Anterior cingulate cortex (tissue), 58 donors: ENCODE measurements at regions not wholly inside any gene's neighbourhood (a gene's known extent, or its start where the extent isn't known, plus 50 kb on each side); places are given as distances from the start of the nearest gene placed in this dataset.
"Not testable (repeated sequence)": the region's sequence is repeated elsewhere in the genome, so short reads cannot be mapped to it uniquely, and the experiment has no call there.

Experiments used
- DNase-seq, 58 donors: peaks; one replicate each; lab custom pipeline; 2025; lab: John Stamatoyannopoulos, UW

- DNase-seq, result no peak
Measured at GRCh38 chr3:187889601-187890404, 144.5 kb upstream of the BCL6 start.

GRCh38 chr3:187890405-187890752 is 145.1 kb upstream of the BCL6 start:
- DNase-seq, result not testable (repeated sequence)

- no peak for DNase-seq
Measured at GRCh38 chr3:187896646-187897045, 151.4 kb upstream of the BCL6 start.

GRCh38 chr3:187899246-187899645 is 154.0 kb upstream of the BCL6 start:
- no peak for DNase-seq

DNA sequence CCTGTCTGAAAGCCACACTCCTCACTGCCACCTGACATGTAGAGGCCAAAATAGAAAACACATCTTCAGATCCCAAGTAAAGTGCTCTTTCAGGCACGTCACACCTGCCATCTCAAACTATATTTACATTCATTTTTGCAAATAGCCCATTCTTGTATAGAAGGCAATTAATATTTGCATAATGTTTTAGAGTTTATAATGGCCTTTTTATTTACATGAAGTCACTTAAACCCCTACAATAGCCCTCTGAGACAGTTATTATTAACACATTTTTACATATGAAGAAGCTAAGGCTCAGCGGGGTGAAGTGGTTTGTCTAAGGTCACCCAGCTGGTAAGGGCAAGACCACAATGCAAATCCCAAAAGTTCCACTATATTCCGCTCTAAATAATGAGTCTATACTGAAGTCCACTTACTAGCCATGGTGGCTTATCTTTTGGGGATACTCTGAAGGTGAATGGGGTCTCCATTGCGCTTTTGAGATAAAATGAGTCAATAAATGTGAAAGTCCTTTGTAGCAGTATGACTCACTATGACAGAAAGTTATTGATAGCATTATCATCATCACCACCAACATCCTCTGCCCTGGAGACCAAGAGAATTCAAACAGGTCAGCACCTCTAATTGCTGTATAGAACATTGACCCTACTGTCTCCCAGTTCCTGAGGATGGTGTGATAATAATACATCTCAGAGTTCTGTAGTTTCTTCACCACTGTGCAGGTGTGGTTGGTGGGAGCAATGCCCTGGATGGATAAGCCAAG is 155.9 kb upstream of the BCL6 start:
- DNase-seq, result no peak

- DNase-seq, result no peak
Measured at GRCh38 chr3:187902041-187902471, 156.8 kb upstream of the BCL6 start.

DNA sequence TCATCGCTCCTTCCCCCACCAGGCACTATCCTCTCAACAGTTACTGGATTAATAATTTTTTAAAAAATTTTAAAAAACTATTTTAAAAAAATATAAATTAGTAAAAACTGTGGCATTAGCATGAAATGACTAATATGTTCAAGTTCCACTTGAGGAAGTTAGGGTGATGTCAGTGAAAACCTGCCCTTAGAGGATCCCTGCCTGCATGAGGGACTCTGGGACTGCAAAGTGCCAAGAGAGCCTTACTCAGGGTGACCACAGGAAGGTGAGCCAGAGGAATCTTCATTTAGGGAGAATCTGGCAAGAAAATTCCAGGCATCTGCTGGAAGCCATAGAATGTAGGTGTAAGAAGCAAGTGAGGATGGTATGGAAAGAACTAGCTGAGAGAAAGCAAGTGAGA is 157.7 kb upstream of the BCL6 start:
- DNase-seq, result no peak

DNA sequence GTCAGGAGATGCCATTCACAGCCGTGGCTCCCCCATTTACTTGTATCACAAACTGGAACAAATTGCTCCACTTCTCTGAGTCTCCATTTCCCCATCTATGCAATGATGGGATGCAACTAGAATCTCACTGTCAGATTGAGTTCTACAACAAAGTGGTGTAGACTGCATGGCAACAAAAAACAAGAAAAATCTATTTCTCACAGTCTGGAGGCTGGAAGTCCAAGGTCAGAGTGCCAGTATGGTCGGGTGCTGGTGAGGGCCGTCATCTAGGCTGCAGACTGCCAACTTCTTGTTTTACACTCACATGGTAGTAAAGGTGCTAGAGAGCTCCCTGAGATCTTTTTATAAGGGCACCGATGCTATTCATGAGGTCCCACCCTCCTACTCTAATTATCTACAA is 158.4 kb upstream of the BCL6 start:
- no peak for DNase-seq

DNA sequence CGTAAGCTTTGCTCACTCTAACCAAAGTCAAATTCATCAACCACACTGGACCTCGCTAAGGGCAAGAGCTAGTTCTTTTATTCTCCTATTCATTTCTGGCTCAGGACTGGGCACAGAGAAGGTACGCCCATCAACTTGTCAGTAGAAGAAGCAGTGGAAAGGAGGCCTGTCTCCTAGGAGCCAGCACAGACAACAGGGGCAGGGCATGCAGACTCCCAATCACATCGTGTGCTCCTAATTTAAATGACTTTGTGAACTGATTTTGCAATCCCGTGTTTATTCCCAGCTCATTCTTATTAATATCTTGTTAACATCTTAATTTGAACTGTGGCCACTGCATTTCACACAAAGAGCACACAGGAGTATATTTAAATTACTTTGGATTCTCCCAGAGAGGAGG is 161.1 kb upstream of the BCL6 start:
- DNase-seq, result peak in 1 of 58 donors; percentile 12

DNA sequence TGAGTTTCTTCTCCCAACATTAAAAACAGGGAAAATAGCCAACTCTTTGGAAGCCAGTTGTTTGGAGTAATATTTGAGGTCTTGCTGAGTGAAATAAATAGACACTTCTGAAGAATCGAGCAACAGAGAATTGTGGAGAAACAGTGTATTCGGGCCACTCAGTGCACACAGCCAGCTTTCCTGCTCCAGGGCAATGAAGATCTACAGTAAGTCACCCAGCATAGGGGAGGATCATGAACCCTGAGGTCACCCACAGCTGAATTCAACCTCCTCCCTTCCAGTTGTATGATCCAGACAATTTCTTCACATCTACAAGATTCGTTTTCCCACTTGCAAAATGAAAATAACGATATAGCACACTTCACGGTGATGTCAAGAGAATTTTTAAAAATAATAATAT is 161.7 kb upstream of the BCL6 start:
- no peak for DNase-seq

DNA sequence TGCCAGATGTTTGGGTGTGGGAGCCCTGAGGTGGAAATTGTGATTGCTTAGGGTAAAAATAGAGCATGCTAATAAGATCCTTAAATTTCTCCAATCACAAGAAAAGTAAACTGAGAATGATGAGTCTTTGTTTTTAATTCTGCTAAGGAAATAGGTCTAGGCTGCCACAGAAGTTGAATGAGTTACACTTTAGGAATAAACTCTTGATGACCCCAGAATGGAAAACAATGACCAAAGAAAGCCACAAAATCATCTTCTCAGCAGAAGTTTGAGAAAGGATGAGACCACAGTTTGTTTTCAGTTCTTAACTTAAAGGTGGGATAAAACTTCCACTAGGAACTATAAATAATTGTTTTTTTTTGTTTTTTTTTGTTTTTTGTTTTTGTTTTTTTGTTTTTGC is 164.6 kb upstream of the BCL6 start:
- DNase-seq, result no peak

GRCh38 chr3:187912007-187912406 is 166.7 kb upstream of the BCL6 start:
- no peak for DNase-seq

DNA sequence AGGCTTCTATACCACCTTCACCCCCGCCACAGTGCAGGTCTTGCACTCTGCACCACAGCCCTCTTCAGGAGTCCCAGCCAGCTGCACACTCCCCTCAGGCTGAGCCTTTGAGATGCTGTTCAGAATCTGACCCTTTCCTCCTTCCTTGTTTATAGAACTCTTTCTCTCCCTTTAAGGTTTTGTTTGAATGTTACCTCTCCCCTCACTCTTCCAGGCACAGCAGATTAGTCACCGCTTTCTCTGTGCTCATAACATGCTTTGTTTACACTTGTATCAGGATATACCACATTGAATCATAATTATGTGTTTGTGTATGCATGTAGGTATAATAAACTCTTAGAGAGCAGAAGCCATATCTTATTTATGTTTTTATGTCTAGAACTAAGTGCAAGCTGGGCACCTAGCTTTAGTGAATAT is 168.4 kb upstream of the BCL6 start:
- no peak for DNase-seq

GRCh38 chr3:187914231-187914630 is 169.0 kb upstream of the BCL6 start:
- no peak for DNase-seq

- DNase-seq, result no peak
Measured at GRCh38 chr3:187916072-187916471, 170.8 kb upstream of the BCL6 start.

DNA sequence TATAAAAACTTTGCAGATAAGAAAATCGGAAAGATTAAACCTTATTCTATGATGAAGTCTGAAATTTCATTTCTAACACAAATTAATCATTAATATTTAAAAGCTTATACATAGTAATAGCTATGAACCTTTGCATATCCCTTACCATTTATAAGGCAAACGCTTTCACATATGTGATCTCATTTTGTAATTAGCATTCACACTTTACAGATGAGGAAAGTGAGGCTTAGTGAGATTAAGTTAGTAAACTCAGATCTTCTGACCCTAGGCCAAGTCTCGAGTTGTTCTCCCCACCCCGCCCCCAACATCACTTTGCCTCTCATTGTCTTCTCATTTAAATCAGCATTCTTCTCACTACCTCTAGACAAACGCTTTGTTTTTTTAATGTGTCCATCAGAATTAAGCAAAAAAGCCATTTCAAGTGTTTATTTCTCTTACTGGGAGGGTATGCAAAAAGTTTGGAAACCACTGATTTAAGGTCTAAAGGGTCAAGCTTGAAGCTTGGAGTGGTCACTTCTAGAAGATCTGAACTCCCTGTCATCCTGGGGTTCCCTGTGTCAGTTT is 172.9 kb upstream of the BCL6 start:
- DNase-seq, result no peak

GRCh38 chr3:187919048-187919447 is 173.8 kb upstream of the BCL6 start:
- DNase-seq, result no peak

DNA sequence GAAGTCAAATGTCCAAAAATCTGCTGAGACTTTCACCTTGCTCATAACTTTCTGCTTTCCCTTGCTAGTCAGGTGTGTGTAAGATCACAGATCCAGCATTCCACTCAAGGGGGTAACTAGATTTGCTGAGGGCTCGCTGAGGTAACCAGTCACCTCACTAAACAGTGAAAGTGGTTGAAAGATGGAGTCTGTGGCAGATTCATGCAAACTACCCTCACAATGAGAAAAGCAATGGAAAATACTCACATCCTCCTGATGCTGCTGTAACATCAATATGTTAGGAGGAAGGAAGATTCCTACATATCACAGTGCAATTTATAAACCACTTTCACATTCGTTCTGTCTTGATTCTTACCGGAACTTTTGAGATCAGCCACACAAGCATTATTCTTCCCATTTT is 174.3 kb upstream of the BCL6 start:
- no peak for DNase-seq

DNA sequence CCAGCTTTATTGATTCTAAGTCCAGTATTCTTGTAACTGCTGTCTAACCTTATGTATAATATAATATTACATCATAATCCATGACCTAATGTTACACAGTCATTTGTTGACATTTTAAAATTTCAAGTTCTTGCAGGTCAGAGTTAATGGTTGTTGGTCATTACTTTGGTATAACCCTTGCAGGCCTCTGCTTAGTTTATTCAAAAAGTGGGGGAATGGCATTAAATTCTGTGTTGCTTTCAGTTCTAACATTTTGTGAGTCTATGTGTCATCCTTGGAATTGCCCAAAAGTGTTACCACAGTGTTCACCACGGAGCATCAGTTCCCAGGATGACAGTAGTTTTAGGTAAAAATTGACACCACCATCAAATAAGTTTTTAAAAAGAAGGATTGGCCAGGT is 174.8 kb upstream of the BCL6 start:
- DNase-seq, result no peak

DNA sequence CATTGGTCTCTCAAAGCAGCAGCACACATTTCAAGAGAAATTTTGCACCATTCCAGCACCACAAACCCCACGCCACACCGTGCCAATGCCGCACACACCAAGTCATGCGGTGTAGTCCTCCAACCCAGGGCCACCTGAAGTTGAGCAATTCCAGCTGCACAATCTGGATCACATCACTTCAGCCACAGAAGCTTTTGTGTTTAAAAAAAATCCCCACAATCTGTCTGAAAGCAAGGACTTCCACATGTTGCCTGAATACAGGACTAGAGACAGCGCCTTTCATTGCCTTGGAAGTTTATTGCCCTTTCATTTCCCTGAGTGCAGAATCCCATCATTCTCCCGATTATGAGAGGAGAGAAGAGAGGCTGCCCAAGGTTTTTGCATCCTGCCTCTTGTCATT is 175.6 kb upstream of the BCL6 start:
- DNase-seq, result no peak

DNA sequence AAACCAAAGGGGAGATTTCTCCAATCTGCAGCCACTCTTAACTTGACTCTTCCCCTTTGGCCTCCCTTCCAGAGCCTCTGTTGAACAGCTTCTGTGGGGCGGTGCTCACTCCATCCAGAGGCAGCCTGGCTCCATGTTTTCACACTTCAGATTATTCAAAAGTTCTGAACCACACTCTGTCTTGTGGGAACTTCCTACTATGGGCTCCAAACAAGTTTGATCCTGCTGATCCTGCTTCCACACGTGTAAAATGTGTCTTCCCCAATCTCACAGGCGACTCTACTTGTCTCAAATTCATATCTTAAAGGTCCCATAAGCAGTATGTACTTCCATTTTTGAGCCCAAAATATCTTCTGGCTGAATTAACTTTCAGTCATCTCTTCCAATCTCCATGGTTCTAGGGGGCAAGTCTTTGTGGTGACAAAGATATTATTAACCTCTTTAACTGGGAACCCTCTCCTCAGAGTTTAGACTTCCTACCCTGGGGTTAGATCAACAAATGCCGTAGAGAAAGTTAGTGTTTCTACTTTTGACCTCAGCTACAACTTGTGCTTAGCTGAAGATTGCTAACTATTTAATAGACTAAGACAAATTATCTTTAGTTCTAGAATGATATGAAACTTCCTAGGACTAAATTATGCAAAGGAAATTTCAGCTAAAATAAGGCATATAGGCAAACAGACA is 176.3 kb upstream of the BCL6 start:
- no peak for DNase-seq
